ENCODE measurements at regions not wholly inside any gene's neighbourhood (a gene's known extent, or its start where the extent isn't known, plus 50 kb on each side); places are given as distances from the start of the nearest gene placed in this dataset.

DNA sequence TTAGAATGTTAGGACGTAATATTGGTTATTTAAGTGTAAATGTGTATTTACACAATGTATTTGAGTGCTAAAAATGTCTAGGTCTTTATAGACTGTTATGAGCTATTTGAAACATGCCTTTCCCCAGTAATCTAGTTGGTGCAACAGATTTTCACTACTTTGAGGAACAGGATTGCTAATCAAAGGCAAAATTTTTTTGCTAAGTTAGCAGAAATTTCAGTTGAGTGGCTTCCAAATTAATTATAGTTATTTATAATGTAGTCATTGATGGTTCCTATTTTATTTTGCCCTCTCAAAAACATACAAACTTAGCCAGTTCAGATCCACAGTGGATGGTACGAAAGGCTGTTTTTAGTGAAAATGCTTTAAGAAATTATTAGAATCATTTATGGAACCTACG is 78.7 kb upstream of the LYZL2 start:
- TF ChIP-seq KDM1A (CRISPR knock-in tag; IDR thresholded peaks at IDR 0.05), result no peak
- TF ChIP-seq ZSCAN30 (CRISPR knock-in tag; IDR thresholded peaks at IDR 0.05), result no peak
- TF ChIP-seq EZH2 (conservative IDR thresholded peaks at IDR 0.05; ENCODE audit: low read depth, low read length), result no peak

Measured in HepG2 (cell line).